Loucy (cell line): ENCODE measurements at regions not wholly inside any gene's neighbourhood (a gene's known extent, or its start where the extent isn't known, plus 50 kb on each side); places are given as distances from the start of the nearest gene placed in this dataset.

Experiments
- H2AFZ ChIP-seq: fragments of 200-600 bp; sonication (generic); 2 replicates; pipeline ENCODE4 v1.6.0; 2016; ENCODE audit warnings: antibody characterized with exemption, mild to moderate bottlenecking, low read length, moderate library complexity
- H3F3A ChIP-seq: fragments of 200-600 bp; 2 replicates; pipeline ENCODE4 v1.6.0; 2016; ENCODE audit warnings: antibody characterized with exemption, low read depth, mild to moderate bottlenecking
- H3K27me3 ChIP-seq: fragments of 200-600 bp; sonication (generic); 2 replicates; pipeline ENCODE4 v1.6.1; 2014; ENCODE audit warnings: low read length, mild to moderate bottlenecking; ENCODE audit not compliant: insufficient read depth, poor library complexity, severe bottlenecking
- H3K36me3 ChIP-seq: fragments of 200-600 bp; sonication (generic); 2 replicates; pipeline ENCODE4 v1.6.1; 2016; ENCODE audit warnings: low read length; ENCODE audit not compliant: insufficient read depth
- H3K4me1 ChIP-seq: fragments of 200-600 bp; sonication (generic); 2 replicates; pipeline ENCODE4 v1.5.1; 2014; ENCODE audit warnings: low read length, mild to moderate bottlenecking; ENCODE audit not compliant: insufficient read depth, poor library complexity, severe bottlenecking
- H3K4me2 ChIP-seq: fragments of 200-600 bp; sonication (generic); 2 replicates; pipeline ENCODE4 v1.6.0; 2014; ENCODE audit warnings: antibody characterized with exemption, low read length, low read depth, mild to moderate bottlenecking; ENCODE audit not compliant: poor library complexity, severe bottlenecking
- H3K4me3 ChIP-seq: fragments of 200-600 bp; sonication (generic); 2 replicates; pipeline ENCODE4 v1.5.1; 2014; ENCODE audit warnings: low read length, mild to moderate bottlenecking, mixed read lengths; ENCODE audit not compliant: poor library complexity, severe bottlenecking
- H3K79me2 ChIP-seq: fragments of 200-600 bp; sonication (generic); 2 replicates; pipeline ENCODE4 v1.6.1; 2014; ENCODE audit warnings: low read length; ENCODE audit not compliant: insufficient read depth
- H3K9ac ChIP-seq: fragments of 200-600 bp; sonication (generic); 2 replicates; pipeline ENCODE4 v1.6.0; 2014; ENCODE audit warnings: mild to moderate bottlenecking, low read depth, low read length, moderate library complexity; ENCODE audit not compliant: poor library complexity, severe bottlenecking
- H3K9me2 ChIP-seq: fragments of 200-600 bp; sonication (generic); replicated peaks from 2 replicates; pipeline ENCODE4 v1.6.1; 2016; ENCODE audit warnings: low read depth, low read length, mixed read lengths
- H3K9me3 ChIP-seq: fragments of 200-600 bp; sonication (generic); 2 replicates; pipeline ENCODE4 v1.6.1; 2014; ENCODE audit warnings: mild to moderate bottlenecking, antibody characterized with exemption, low read length, low read depth; ENCODE audit not compliant: insufficient read depth
- H4K20me1 ChIP-seq: fragments of 200-600 bp; sonication (generic); 2 replicates; pipeline ENCODE4 v1.6.0; 2014; ENCODE audit warnings: antibody characterized with exemption, low read length, mild to moderate bottlenecking; ENCODE audit not compliant: insufficient read depth, poor library complexity, severe bottlenecking
- CTCF ChIP-seq: fragments of 200-600 bp; sonication (generic); conservative IDR thresholded peaks from 2 replicates; pipeline ENCODE4 v1.5.1; 2014; ENCODE audit warnings: mild to moderate bottlenecking, antibody characterized with exemption, low read length
- EZH2phosphoT487 ChIP-seq: fragments of 200-600 bp; IDR thresholded peaks from 2 replicates; pipeline ENCODE4 v1.6.1; 2018; ENCODE audit warnings: antibody characterized with exemption, mild to moderate bottlenecking, moderate library complexity, borderline replicate concordance

- Histone ChIP-seq H4K20me1 (no peaks in the 10 kb centered on the region), H3K9me2 (no peaks in the 10 kb centered on the region), H3K4me2 (no peak overlapping the region), H3K9ac (no peak overlapping the region), H3K9me3 (no peaks in the 10 kb centered on the region), H3F3A (no peaks in the 10 kb centered on the region), H3K27me3 (no peaks in the 10 kb centered on the region), H3K36me3 (no peaks in the 10 kb centered on the region), H3K4me1 (no peaks in the 10 kb centered on the region), H3K4me3 (no peak overlapping the region), H2AFZ (no peak overlapping the region), H3K79me2 (no peaks in the 10 kb centered on the region)
- no peak for TF ChIP-seq CTCF
- no peak for TF ChIP-seq EZH2phosphoT487
Observed at GRCh38 chr2:75278821-75279379, 79.6 kb upstream of the TACR1 start.

GRCh38 chr2:75278314-75278713 lies 79.0 kb upstream of the TACR1 start:
- H3K4me3 ChIP-seq: no peak overlapping the region
- no peaks in the 10 kb centered on the region for H3K4me1 ChIP-seq
- no peak for TF ChIP-seq EZH2phosphoT487
- TF ChIP-seq CTCF: no peak
- H2AFZ ChIP-seq: no peak overlapping the region
- H3K9me3 ChIP-seq: no peaks in the 10 kb centered on the region
- H3K9me2 ChIP-seq: no peaks in the 10 kb centered on the region
- H3F3A ChIP-seq: no peaks in the 10 kb centered on the region
- H3K9ac ChIP-seq: no peak overlapping the region
- H3K36me3 ChIP-seq: no peaks in the 10 kb centered on the region
- no peak overlapping the region for H3K4me2 ChIP-seq
- no peaks in the 10 kb centered on the region for H4K20me1 ChIP-seq
- no peaks in the 10 kb centered on the region for H3K27me3 ChIP-seq
- H3K79me2 ChIP-seq: no peaks in the 10 kb centered on the region

- Histone ChIP-seq H3K4me2 (no peak overlapping the region), H3K9me3 (no peaks in the 10 kb centered on the region), H3F3A (no peaks in the 10 kb centered on the region), H2AFZ (no peak overlapping the region), H3K9ac (no peak overlapping the region), H3K79me2 (no peaks in the 10 kb centered on the region), H3K4me1 (no peaks in the 10 kb centered on the region), H3K4me3 (no peak overlapping the region), H3K36me3 (no peaks in the 10 kb centered on the region), H3K9me2 (no peaks in the 10 kb centered on the region), H4K20me1 (no peaks in the 10 kb centered on the region), H3K27me3 (no peaks in the 10 kb centered on the region)
- no peak for TF ChIP-seq EZH2phosphoT487
- TF ChIP-seq CTCF: no peak
Observed at GRCh38 chr2:75277111-75277510, 77.8 kb upstream of the TACR1 start.
